HG03064 (cell line): ENCODE measurements at regions not wholly inside any gene's neighbourhood (a gene's known extent, or its start where the extent isn't known, plus 50 kb on each side); places are given as distances from the start of the nearest gene placed in this dataset.

Experiments used
- ATAC-seq: cut with Tn5 transposase; IDR thresholded peaks from one replicate; pipeline ENCODE4 v1.9.1; 2021; ENCODE audit warnings: low read depth; ENCODE audit not compliant: unreplicated experiment

DNA sequence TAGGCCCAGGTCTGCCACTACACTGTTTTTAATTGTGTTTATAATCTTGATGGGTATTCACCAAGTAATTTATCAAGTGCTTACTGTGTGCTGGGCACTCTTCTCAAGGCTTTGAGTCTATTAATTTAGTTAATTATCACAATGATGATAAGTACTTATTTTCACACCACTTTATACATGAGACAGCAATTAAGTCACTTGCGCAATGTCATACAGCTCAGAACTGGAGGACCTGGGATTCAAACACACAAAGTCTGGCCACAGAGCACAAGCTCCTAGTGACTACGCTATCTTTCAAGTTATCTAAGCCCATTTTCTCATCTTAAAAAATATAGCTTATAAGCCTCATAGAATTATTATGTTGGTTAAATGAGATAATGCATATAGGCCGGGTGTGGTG, 85.0 kb downstream of the LLPH start:
- no peak for ATAC-seq

DNA sequence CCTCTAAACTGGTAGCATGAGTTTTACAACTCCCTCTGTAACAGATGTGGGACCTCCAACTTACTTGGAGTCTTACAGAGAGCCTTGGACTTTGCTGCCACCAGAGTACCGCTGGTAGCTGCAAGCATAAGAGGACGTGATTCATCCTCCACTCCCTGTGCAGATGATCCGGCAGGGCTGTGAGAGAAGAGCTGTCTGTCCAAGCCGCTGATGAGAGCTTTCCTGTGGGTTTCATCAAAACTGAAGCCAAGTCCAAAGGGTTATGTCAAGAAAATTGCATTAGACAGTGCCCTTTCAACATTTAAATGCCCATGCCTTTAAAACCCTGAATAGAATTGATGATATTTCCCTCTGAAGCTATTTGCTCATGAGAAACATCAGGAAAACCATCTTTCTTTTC, 85.8 kb downstream of the LLPH start:
- no peak for ATAC-seq

GRCh38 chr12:66043035-66043434, 87.5 kb downstream of the LLPH start:
- no peak for ATAC-seq

DNA sequence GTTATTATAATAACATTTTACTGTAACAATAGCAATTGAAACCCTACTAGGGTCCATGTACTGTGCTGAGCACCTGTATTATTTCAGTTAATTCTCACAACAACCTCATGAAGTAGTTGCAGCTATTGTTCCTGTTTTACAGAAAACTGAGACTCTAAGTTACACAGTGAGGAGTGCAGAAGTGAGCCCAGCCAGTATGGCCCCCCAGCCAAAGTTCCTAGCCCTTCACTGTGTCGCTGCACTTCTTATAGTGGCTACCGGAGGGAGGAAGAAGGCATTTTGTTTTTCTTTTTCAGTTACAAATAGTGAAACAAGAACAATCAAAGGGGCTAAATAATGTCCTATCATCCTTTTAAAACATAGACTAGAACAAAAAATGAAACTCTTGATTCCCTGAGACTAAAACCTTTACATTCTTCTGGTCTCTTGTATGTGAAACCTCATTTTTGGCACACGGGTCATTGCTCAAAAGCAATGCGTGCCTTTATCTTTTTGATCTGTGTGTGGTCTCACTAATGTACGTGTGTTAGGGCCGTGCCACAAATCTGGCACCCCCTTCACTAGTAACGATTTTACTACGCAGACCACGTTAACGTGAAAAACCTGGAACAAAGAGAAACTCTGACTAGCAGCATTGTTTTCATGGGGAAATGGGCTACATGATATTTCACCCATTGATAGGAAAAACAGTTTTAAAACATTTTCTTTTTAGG, 88.7 kb downstream of the LLPH start:
- no peak for ATAC-seq

DNA sequence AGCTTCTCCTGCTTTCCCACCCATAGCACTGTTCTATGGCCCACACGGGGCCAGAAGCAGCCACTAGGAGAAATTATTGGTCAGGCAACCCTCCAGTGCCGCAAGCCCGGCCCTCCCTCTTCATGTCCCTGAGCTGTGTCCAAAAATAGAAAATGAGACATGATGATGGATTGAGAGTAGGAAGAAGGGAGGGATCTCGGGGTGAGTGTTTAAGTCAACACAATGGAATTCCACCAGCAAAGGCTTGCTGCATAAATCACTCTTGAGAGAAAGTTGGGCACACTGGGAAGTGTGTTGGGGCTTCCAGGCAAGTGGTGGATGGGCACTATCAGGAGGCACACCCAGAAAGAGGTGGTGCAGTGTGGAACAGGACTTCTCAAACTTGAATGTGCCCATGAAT, 94.2 kb downstream of the LLPH start:
- ATAC-seq = no peak

GRCh38 chr12:66035288-66035966, 95.1 kb downstream of the LLPH start:
- no peak for ATAC-seq

DNA sequence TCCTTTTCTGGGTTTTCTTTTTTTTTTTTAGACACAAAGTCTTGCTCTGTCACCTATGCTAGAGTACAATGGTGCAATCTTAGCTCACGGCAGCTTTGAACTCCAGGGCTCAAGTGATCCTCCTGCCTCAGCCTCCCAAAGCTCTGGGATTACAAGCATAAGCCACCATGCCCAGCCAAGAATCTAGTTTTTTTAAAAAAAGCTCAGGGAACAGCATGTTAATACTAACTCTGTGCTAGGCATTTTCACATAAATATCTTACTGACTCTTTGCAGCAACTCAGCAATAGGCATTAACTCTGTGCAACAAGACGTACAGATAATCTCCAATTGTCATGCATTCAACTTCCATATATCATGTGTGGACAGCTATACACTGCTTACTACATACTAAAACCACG, 97.4 kb downstream of the LLPH start:
- no peak for ATAC-seq

DNA sequence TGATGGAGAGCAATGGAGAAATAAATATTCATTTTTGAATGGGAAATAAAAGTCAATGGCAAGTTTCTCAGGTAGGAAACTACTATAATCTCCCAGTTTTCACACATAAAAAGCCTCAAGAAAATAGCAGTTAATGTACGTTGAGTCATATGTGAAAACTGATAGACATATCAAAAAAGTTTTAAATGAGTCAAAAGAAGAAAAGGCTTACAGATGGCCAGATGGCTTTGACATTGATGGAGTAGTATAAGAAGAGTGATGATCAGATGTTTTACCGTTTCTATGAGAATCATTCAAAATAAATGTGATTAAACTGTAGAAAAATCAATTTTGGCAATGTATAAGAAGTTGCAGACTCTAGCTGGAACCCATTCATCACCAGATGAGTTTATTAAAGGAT, 97.8 kb downstream of the LLPH start:
- ATAC-seq = no peak

DNA sequence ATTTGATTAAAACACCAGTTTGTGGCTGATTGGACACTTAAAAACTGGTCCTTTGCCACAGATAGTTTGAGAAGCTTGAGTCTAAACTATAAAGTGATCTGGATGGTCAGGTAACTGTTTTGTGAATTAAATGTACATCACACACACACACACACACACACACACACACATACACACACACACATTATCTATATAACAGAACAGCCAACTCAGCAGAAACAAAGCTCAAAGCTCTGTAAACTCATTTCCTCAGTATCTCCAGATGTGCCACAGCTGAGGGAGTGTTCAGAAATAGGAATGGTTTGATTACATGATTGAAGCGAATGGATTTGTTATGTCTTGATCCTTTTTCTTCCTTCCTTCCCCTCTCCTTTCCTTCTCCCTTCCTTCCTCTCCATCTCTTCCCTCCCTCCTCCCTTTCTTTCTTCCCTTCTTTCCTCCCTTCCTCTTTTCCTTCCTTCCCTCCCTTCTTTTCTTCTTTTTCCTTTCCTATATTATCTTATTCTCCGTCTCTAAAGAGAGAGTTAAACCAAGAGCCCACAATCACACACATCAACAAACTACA, 100.3 kb downstream of the LLPH start:
- ATAC-seq = no peak

DNA sequence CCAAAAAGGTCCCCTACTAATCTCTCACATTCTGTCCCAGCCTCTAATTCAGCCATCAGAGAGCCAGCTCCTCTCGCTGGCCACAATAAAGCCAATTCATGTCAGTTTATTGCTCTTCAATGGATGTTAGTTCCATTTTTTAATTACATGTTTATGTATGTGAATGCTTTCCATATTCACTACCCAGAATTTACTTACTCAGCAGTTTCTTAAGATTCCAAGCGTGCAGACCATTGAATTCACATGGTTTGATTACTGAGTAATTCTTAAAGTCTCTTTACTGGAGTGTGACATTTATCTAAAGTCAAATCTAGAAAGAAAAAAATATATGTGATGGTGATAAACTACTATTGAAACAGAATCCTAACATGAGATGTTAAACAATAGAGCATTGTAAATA, 102.2 kb downstream of the LLPH start:
- ATAC-seq = no peak

GRCh38 chr12:66025477-66025876, 105.1 kb downstream of the LLPH start:
- ATAC-seq = no peak

- no peak for ATAC-seq
These were observed 105.6 kb downstream of the LLPH start for GRCh38 chr12:66024949-66025348.

DNA sequence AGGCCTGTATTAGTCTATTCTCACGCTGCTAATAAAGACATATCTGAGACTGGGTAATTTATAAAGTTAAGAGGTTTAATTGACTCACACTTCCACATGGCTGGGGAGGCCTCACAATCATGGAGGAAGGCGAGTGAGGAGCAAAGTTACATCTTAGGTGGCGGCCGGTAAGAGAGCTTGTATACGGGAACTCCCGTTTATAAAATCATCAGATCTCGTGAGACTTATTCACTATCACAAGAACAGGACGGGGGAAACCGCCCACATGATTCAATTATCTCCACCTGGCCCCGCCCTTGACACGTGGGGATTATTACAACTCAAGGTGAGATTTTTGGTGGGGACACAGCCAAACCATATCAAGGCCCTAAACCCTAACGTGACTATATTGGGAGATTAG, 110.1 kb downstream of the LLPH start:
- ATAC-seq = no peak

DNA sequence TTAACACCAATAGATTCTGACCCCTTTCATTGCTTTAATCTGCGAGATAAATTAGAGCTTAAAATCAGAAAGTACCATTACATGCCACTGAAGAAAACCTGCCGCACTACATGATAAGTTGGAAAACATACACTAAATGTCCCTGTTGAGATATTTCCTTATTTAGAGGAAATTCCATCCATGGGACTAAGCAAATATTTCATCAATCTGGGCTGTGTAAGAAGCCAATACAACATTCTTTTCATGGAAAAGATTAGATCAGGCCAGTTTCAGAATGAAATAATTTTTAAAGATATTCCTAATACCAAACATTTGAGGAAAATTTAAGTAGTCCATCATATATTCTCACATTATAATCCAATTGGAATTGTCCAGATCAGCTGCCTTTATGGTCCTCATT, 112.8 kb downstream of the LLPH start:
- ATAC-seq = no peak
